Astrocyte (in vitro differentiated cells and primary cell): ENCODE measurements at regions not wholly inside any gene's neighbourhood (a gene's known extent, or its start where the extent isn't known, plus 50 kb on each side); places are given as distances from the start of the nearest gene placed in this dataset.

ENCODE experiments used
- EZH2 ChIP-seq: IDR thresholded peaks from 2 replicates; pipeline ENCODE4 v1.6.1; 2012; ENCODE audit warnings: mild to moderate bottlenecking, low read length, inconsistent platforms; ENCODE audit not compliant: insufficient read depth
- TF ChIP-seq, protein P1 (sequence below): IDR thresholded peaks from 2 replicates; pipeline ENCODE4 v1.5.1; 2011; ENCODE audit warnings: low read depth, mild to moderate bottlenecking, inconsistent platforms, low read length, moderate library complexity; ENCODE audit not compliant: insufficient read depth

DNA sequence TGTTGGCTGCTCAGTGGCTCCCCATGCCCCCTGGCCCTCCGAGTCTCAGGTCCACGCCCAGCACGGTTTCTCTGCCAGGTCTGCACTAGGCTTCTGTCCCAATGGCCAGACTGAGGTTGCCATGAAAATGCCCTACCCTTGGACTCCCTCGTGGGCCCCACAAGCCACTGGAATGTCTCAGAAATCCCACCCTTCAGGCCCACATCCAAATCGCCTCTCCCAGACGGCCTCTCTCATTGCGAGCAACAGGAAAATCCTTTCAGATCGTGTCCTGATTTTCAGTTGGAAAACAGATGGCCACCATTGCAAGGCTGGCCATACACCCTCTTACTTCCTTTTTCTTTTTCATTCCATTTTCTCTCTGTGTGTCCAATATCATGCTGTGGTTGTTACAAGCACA lies 77.3 kb downstream of the IRF2BPL start:
- TF ChIP-seq, protein P1, sequence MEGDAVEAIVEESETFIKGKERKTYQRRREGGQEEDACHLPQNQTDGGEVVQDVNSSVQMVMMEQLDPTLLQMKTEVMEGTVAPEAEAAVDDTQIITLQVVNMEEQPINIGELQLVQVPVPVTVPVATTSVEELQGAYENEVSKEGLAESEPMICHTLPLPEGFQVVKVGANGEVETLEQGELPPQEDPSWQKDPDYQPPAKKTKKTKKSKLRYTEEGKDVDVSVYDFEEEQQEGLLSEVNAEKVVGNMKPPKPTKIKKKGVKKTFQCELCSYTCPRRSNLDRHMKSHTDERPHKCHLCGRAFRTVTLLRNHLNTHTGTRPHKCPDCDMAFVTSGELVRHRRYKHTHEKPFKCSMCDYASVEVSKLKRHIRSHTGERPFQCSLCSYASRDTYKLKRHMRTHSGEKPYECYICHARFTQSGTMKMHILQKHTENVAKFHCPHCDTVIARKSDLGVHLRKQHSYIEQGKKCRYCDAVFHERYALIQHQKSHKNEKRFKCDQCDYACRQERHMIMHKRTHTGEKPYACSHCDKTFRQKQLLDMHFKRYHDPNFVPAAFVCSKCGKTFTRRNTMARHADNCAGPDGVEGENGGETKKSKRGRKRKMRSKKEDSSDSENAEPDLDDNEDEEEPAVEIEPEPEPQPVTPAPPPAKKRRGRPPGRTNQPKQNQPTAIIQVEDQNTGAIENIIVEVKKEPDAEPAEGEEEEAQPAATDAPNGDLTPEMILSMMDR, result no peak
- TF ChIP-seq EZH2, result no peak
